ENCODE measurements at regions not wholly inside any gene's neighbourhood (a gene's known extent, or its start where the extent isn't known, plus 50 kb on each side); places are given as distances from the start of the nearest gene placed in this dataset.

DNA sequence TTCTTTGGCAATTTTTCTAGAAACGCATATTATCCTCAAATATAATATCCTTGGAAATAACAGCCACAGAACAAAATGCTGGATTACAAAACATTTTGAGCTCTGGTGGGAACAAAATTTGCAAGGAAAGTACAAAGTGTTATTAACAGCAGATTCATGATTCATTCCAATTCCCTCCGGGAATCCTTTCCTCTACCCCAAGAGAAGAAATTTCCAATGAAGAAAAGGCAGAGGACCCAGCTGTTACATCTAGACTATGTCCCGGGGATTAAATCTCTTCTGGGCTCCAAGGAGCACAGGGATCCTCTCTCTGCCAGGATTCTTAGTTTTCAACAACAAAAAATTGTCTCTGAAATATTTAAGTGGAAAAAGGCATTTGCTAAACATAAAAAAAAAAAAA, 51.6 kb upstream of the TMEFF2 start:
- no peak overlapping the region for H3K4me3 ChIP-seq (ENCODE audit: low read depth, low read length)
- DNase-seq (ENCODE audit: low read depth, low spot score) = no peak
- CTCF ChIA-PET = no interaction called here
- POLR2A ChIA-PET = no interaction called here
- no peak for TF ChIP-seq CTCF (IDR thresholded peaks at IDR 0.05; ENCODE audit: insufficient read depth, low read length, missing control alignments)

GRCh38 chr2:192245329-192245728, 50.6 kb upstream of the TMEFF2 start:
- no peak for DNase-seq (ENCODE audit: low read depth, low spot score)
- POLR2A ChIA-PET = no interaction called here
- CTCF ChIA-PET = no interaction called here
- no peak for TF ChIP-seq CTCF (IDR thresholded peaks at IDR 0.05; ENCODE audit: insufficient read depth, low read length, missing control alignments)
- no peak overlapping the region for H3K4me3 ChIP-seq (ENCODE audit: low read depth, low read length)

All from AG04449 (cell line).